Stimulated activated CD8-positive, alpha-beta memory T cell treated with anti-CD3 and anti-CD28 coated beads, Interleukin-15, amount 100 ng/mL, for 48 hours (primary cell): ENCODE measurements at regions not wholly inside any gene's neighbourhood (a gene's known extent, or its start where the extent isn't known, plus 50 kb on each side); places are given as distances from the start of the nearest gene placed in this dataset.
A peak's percentile ranks its signal among the peaks of the same experiment; 100 is the strongest.
"Not testable (repeated sequence)": the region's sequence is repeated elsewhere in the genome, so short reads cannot be mapped to it uniquely, and the experiment has no call there.

ENCODE experiments used
- DNase-seq, 2 donors: peaks; one replicate each; pipeline ENCODE4 v3.0.0-alpha.2; 2020; ENCODE audit warnings: low read depth in 2 of 2

DNA sequence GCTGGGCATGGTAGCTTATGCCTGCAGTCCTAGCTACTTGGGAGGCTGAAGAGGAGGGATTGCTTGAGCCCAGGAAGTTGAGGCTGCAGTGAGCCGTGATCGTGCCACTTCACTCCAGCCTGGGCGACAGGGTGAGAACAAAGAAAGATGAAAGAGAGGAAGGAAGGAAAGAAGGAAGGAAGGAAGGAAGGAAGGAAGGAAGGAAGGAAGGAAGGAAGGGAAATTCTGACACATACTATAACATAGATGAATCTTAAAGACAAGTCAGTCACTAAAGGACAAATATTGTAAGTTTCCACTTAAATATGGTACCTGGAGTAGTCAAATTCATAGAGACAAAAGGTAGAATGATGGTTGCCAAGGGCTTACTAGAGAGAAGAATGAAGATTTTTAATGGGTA is 108.0 kb upstream of the CACHD1 start:
- no peak for DNase-seq

DNA sequence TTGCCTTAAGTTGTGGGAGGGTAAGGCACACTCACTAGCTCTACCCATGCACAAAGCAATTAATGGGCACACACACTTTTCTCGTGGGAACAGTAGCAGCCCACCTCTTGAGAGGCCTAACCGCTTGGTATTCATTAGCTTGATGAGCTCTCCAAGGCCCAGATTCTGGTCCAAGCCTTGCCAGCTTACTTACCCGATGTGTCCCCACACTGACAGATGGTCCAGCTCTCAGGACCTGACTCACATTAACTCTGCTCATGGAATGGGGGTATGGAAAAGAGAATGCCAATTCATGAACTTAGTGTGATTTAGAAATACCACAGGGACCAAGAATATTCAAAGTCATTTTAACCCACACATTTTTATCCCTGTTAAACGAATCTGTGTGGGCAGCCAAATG is 106.8 kb upstream of the CACHD1 start:
- DNase-seq: no peak

DNA sequence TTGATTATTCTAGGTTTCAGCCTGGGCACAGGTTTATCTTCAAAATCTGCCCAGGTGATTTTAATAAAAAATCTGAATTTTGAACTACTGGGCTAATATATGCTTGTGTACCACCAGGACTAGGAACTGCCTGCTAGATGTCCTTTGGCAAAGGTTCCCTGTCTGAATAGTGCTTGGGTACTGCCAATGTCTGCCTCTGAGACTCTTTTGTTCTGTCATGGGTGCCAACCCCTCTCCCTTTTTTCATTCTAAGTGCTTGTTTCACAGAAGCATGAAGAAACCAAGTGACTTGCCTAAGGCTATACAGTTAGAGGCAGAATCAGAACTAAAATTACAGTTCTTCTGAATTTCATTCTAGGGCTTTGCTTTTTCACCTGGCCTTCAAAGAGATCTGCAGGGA is 106.3 kb upstream of the CACHD1 start:
- no peak for DNase-seq

DNA sequence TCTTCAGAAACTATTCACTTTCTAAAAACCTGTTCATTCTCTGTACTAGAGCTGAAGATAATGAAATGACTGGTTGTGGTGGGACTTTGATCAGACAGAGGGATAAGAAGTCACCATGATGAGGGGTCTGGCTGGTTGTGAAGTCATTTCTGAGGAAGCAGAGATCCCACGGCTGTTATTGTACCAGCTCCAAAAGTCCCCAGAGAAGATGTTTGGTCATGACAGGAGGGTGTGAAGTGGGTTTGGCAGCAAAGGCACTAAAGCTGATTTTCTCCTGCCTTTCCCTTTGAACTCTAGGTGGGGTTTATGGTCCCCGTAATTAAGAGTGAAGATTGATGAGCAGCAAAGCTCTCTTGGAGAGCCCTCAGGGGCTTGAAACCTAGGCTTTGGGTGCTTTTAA is 103.1 kb upstream of the CACHD1 start:
- DNase-seq: peak in 1 of 2 donors; percentile 2

DNA sequence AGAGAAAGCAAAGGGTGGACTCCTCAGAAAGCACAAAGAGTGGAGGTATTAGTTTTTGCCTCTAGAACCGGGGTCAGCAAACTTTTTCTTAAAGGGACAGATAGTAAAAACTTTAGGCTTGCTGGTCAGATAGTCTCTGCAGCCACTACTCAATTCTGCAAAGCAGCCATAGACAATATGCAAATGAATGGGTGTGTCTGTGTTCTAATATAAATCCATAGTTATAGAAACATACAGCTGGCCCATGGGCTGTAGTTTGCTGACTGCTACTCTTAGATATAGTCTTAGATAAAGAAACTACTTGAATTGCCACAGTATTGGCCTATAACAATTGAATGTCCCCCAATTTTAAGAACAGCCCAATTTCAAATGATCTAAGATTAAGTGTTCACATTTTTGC is 101.6 kb upstream of the CACHD1 start:
- no peak for DNase-seq

DNA sequence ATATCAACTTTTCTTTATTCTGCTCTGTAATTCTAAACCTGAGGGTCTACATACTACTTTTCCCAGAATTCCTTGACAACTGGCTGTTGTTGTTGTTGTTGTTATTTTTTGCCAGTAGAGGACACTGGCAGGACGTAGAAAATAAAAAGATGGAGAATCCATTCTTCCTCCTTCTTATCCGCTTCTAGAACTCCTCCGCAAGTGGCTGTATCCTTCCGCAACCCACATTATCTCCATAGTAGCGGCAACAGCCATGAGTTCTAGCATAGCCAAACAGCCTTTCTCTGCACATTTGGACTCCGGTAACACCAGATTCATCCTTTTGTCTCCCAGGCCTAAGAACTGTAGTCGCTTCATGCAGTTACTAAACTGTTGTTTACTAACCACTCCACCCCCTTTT is 91.1 kb upstream of the CACHD1 start:
- DNase-seq: no peak

DNA sequence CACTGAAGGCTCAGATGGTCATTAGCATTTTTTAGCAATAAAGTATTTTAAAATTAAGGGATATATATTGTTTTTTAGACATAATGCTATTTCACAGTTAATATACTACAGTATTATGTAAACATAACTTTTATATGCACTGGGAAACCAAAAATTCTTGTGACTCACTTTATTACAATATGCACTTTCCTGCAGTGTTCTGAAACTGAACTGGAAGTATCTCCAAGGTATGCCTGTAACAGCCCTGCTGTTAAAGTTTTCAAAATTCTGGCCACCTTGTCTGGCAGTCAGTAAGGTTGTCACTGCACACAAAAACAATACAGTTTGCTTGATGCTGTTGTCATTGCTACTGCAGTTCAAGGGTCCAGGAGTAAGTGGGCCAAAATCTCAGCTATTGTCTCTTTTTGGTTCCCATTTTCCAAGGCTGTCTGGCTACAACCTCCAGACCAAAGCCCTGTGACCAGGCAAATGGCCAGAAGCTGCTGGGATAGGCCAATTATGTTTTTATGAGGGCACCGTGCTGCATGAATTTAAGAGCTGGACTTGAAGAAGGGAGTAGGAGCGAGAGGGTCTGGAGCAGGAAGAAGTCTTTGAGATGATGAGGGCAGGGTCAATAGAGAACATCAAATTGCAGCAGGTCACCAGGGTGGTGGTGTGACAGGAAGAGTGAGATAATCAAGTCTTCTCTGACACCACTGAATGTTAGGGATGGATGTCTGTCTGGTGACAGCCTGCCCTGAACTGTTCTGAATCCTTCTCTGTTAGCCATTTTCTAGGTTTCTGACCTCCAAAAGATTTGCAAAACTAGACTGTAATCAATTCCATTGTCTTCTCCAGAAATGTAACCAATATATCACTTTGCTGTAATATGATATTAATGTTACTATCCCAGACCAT is 82.3 kb upstream of the CACHD1 start:
- DNase-seq: no peak

DNA sequence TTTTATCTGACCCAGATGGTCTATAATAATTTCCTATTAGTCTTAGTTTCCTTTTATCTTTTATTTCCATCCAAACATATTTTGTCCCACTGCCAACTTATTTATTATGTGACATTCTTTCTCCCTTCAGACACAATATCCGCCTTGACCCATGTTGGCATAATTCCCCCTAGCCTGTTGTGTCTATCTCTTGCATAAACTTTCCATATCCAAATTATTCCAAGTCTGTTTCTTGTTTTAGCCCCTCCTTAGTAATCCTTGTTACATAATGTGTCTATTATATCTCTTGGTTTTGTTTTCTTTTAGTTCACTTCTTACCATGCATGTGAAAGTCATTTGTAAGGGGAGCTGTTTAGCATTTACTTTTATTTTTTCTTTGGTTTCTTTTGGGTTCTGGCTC is 81.6 kb upstream of the CACHD1 start:
- DNase-seq: no peak

DNA sequence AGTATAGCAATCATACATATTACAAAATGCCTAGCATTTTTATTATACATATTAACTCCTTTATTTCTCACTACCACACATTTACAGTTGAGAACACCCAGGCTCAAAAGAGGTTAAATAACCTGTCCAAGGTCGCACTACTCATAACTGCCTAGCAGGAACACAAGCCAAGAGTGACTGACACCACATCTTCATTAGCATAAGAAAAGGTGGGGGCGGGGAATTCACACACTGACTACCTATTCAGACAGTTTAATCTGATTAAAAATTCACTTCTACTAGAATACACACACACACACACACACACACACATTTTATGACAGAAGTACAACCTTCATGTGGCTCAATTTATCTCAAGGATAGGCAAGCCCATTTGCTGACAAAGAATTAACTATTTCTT is 77.8 kb upstream of the CACHD1 start:
- DNase-seq: no peak

DNA sequence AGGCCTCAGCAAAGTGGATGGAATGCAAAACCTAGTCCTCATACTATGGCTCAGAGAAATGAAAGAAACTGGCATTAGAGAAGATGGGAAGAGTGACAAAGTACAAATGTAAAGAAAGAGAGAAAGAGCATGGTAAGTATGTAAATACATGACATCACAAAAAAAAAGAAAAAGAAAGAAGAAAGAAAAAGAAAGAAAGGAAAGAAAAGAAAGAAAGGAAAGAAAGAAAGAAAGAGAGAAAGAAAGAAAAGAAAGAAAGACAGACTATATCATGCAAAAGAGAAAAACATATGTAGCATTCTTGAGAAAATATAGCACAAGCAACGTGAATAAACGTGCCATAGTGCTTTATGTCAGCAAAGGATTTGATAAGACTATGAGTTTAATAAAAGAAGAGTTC is 76.1 kb upstream of the CACHD1 start:
- DNase-seq: no peak

DNA sequence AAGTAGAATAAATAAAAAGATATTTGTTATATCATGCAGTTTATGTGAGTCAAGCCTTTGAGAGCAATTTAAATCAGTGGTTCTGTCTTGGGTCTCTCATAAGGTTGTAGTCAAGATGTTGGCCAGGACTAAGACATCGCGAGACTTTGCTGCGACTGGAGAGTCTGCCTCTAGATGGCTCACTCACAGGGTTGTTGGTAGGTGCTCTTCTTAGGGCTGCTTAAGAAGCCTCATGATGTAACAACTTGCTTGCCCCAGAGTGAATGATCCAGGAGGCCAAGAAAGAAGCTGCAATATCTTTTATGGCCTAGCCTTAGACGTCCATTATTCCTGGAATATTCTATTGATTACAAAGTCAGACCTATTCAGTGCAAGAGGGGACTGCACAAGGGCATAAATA is 73.1 kb upstream of the CACHD1 start:
- DNase-seq: no peak

DNA sequence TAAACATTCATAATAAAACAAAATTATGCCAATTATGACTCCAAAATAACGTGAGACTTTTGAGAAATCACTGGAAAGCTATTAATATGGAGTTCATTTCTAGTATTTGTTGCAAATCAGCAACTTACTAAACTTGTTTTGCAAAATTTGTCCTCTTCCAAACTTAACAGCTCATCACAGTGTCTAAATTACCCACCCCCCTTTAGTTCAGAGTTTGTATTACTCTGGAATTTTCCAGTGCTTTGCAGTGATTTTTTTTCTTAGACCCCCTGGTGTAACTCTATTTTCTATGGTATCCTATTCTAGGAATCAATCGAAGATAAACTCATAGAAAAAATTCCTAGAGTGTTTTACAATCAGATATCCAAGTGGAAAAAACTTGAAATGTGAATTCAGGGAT is 72.4 kb upstream of the CACHD1 start:
- no peak for DNase-seq

DNA sequence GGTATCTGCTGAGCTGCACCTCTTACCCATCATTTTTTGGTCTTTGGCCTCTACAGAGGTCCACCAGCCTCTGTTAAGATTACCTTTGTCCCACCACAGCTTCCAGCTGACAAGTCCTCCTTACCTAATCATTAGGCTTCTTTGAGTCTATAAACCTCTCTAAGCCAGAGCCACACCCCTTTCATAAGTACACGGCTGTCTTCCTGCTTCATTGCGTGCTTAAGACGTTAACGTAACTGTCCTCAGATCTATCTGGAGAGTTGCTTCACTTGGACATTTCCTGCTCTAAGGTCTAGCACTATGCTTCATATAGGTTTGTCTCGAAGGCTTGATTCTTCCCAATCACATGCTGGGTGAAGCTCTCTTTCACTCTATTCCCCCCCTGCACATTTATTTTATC is 71.0 kb upstream of the CACHD1 start:
- DNase-seq: no peak

DNA sequence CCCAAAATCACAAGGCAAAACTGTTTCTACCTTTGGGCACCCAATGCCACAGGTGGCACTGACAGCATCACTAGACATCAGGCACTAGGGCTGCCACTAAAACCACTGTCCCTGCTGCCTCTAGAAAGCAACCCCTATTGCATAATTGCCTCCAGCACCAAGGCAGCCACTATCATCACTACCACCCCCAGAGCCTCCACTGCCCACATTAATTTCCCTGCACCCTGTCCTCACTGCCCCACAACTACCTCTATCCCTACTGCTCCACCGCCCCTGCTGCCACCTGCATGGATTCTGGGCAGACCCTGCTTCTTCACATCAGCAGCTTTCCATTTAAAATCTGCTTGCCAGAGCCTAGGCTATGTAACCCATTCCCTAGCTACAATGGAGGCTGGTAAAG is 68.6 kb upstream of the CACHD1 start:
- DNase-seq: no peak

DNA sequence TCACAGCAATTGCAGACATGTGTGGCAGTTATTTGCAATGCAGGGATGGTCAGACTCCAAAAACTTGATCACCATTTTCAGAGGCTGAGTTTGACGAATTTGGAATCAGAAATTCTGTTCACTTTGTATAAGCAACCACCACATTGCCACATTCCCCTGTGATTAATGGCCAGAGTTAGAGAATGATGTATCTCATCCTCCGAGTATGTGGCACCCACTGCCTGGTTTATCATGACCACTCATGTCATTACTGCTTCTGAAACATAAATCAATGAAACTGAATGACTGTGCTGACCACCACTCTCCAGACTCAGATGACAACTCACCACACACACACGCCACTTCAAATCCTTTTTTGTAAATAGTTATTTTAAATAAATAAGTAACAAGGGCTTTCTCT is 66.6 kb upstream of the CACHD1 start:
- DNase-seq: no peak

DNA sequence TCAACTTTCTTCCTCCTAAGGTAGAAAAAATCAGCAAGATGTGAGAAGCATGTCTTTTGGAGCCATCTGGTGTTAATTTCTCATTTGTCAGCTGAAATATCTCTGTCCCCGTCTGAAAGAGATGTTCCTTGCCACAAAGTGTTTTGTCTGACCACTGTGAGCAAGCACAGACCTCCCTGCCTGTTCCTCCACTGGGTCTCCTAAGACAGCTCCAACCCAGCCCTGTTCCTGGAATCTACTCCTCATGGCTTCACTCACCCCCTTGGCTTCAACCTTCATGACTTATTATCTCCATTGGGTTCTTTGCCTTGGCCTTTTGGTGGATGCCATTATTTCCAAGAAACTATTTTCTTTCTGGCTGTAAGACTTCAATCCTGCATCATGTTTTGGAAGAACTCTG is 65.7 kb upstream of the CACHD1 start:
- no peak for DNase-seq

DNA sequence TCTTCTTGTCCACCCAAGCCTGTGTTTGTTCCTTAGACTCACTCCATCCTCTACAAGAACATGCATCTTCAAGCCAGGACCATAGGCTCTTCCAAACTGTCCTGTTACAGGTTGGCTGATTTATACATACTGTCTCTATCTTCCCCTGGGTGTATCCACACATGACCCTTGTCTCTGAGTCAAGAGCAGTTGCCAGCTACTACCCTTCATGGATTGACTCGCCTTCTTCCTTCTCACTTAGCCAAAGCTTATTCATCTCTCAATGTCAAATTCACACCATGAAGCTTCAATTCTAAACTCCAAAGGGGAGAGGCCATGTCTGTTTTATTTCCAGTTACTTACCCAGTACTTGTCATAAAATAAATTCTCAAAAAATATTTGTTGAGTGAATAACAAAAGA is 64.1 kb upstream of the CACHD1 start:
- no peak for DNase-seq

DNA sequence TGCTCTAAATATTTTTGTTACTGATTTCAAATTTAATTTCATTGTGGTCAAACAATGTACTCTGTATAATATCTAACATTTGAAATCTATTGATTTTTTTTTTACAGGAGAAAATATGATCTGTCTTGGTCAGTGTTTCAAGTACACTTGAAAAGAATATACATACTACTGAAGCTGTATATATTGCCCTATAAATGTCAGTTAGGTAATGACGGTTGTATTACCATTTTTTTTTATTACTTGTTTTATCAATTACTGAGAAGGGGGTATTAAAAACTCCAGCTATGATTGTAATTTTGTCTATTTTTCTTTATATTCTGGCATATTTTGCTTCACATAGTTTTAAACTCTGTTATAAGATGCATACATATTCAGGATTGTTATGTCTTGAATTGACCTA is 59.7 kb upstream of the CACHD1 start:
- no peak for DNase-seq

DNA sequence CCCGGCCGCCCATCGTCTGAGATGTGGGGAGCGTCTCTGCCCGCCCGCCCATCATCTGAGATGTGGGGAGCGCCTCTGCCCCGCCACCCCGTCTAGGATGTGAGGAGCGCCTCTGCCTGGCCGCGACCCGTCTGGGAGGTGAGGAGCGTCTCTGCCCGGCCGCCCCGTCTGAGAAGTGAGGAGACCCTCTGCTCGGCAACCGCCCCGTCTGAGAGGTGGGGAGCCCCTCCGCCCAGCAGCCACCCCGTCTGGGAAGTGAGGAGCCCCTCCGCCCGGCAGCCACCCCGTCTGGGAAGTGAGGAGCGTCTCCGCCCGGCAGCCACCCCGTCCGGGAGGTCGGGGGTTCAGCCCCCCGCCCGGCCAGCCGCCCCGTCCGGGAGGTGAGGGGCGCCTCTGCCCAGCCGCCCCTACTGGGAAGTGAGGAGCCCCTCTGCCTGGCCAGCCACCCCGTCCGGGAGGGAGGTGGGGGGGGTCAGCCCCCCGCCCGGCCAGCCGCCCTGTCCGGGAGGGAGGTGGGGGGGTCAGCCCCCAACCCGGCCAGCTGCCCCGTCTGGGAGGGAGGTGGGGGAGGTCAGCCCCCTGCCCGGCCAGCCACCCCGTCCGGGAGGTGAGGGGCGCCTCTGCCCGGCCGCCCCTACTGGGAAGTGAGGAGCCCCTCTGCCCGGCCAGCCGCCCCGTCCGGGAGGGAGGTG is 54.9 kb upstream of the CACHD1 start:
- not testable (repeated sequence) for DNase-seq

DNA sequence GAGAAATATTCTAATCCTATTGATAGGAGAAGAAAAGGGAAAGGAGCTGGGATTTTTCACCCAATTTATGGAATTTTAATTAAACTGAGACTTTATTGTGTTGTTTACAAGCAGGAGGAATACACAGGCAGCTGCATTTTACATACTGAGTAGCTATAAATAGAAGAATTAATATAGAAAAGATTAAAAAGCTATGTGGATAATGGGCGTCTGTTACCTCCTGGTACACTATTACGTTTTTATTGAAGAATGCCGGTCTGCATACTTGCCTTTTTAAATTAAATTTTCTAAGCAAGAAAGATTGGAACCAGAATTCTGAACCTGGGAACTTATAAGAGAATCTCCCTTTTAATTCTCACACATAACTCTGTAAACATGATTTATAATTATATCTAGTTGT is 52.1 kb upstream of the CACHD1 start:
- DNase-seq: no peak
